Mammary epithelial cell (primary cell): ENCODE measurements at regions not wholly inside any gene's neighbourhood (a gene's known extent, or its start where the extent isn't known, plus 50 kb on each side); places are given as distances from the start of the nearest gene placed in this dataset.

Source experiments
- CTCF ChIP-seq, 2 donors: IDR thresholded peaks in 1 of 2; conservative IDR thresholded peaks in 1 of 2; 2 replicates each; pipeline ENCODE4 v1.5.1; 2011 to 2012; ENCODE audit warnings: inconsistent platforms in 2 of 2, low read length in 2 of 2, mild to moderate bottlenecking in 2 of 2, control low read depth in 1 of 2, low read depth in 1 of 2; ENCODE audit not compliant: insufficient read depth in 1 of 2; ENCODE audit errors: extremely low read depth in 1 of 2
- EZH2 ChIP-seq: IDR thresholded peaks from 2 replicates; pipeline ENCODE4 v1.6.1; 2012; ENCODE audit warnings: low read length, inconsistent platforms, borderline replicate concordance

GRCh38 chr18:73590950-73591349 is 556.7 kb downstream of the FBXO15 start:
- no peak for TF ChIP-seq CTCF (conservative IDR thresholded peaks at IDR 0.05 in 1 of 2, IDR thresholded peaks at IDR 0.05 in 1 of 2; ENCODE audit: extremely low read depth in 1 of 2, insufficient read depth in 1 of 2, low read depth in 1 of 2, low read length in 2 of 2)
- no peak for TF ChIP-seq EZH2
